HG02884 (cell line): ENCODE measurements at regions not wholly inside any gene's neighbourhood (a gene's known extent, or its start where the extent isn't known, plus 50 kb on each side); places are given as distances from the start of the nearest gene placed in this dataset.

Experiments used
- ATAC-seq: cut with Tn5 transposase; IDR thresholded peaks from one replicate; pipeline ENCODE4 v1.9.1; 2021; ENCODE audit warnings: mild to moderate bottlenecking, moderate library complexity; ENCODE audit not compliant: unreplicated experiment

DNA sequence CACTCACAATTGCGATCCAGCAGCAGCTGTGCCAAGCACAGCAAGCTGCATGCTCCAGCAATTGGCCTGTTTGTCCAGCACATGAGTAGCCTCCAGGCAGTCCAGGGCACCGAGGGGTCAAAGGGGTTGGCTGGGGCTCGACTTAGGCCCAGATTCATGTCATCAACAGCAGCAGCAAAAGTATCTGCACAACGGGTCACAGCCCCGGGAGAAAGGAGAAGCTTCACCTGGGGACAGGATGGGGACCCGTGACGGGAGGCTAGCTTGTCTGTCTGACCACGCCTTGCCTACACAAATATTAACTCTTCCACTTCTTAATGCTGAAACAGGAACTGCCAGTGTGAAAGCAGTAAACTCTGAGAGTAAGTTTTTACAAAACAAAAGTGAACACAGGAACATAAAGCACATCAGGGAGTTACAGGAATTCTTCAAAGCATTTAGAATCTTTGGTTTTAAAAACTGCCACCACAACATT, 191.2 kb downstream of the PIK3R1 start:
- ATAC-seq: peak; percentile 82

GRCh38 chr5:68407311-68408239, 192.0 kb downstream of the PIK3R1 start:
- ATAC-seq: no peak

DNA sequence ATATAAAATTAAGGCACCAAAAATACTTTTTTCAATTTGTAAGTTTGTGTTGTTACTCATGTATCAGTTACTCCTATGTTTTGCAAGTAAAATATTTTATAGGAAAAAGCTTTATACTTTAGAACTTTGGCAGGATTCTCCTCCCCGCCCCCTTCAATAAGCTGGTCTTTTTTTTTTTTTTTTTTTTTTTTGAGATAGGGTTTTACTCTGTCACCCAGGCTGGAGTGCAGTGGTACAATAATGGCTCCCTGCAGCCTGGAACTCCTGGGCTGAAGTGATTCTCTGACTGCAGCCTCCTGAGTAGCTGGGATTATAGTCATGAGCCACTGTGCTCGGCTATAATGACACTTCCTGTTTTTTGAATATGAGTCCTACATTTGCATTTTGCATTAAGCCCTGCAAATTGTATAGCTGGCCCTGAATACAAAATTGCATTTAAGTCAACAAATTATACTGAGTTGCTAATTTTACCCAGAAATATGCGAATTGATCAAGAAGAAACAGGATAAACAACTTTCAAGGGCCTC, 192.9 kb downstream of the PIK3R1 start:
- ATAC-seq: no peak

DNA sequence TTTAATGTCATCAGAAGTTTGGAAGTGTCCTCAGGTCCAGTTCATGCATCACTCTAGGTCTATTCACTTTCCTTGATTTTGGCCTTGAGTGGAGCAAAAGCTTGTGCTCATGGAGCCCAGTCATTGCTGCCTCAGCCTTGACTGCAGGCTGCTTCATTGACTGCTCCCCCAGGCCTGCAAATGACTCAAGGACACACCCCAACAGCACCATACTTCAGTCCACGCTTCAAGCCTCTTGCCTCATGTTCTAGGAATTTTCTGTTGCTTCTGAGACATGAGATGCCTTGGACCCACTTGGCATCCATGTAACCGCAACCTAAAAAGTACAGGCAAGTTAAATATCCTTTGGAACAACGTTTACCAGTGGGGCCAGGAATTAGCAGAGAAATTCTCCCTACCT, 193.7 kb downstream of the PIK3R1 start:
- ATAC-seq: no peak

DNA sequence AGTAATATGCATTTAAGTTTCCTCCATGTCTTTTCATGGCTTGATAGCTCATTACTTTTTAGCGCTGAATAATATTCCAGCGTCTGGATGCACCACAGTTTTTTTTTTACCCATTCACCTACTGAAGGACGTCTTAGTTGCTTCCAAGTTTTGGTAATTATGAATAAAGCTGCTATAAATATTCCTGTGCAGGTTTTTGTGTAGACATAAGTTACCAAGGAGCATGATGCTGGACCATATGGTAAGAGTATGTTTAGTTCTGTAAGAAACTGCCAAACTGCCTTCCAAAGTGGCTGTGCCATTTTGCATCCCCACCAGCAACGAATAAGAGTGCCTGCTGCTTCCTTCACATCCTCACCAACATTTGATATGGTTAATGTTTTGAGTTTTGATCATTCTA, 195.6 kb downstream of the PIK3R1 start:
- ATAC-seq: no peak

DNA sequence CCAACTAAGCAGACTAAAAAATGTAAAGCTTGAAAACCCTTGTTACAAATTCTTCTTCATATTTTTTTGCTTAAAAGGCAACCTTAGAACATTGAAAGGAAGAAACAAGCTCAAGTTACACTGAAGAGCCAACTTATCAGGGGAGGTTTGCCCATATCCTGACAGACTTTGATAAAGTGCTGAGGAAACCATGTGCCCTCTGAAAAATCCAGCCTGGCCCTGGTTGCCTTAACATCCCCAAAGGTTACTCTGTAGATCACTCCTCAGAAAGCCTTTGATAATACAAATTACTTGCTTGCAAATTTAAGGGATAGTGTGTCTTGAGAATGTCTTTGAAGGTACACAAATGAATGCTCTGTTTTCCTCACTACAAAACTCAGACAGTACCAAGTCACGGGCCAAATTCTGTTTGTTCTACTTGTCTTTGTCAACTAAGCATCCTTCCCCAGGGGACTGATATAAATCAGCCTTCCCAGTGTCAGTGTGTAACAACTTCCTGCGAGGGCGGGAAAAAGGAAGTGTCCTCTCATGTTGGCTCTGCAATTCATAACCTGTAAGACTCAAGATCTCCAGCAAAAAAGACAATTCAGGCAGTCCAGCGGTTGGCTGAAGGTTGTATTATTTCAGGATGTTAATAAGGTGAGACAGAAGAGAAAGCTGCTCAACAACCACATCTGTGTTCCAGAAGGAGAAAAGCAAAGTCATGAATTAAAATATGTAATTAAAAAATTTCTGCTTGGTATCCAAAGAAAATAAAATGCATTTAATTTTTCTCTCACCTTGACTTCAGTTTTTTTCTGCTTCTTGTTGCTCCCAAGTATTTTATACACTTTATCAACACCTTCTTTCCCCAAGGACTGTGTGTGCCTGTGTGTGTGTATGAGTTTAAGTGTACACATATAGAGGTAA, 199.9 kb downstream of the PIK3R1 start:
- ATAC-seq: no peak

- ATAC-seq: no peak
Measured at GRCh38 chr5:68416714-68417113, 201.2 kb downstream of the PIK3R1 start.

GRCh38 chr5:68418201-68418600, 202.6 kb downstream of the PIK3R1 start:
- ATAC-seq: no peak

DNA sequence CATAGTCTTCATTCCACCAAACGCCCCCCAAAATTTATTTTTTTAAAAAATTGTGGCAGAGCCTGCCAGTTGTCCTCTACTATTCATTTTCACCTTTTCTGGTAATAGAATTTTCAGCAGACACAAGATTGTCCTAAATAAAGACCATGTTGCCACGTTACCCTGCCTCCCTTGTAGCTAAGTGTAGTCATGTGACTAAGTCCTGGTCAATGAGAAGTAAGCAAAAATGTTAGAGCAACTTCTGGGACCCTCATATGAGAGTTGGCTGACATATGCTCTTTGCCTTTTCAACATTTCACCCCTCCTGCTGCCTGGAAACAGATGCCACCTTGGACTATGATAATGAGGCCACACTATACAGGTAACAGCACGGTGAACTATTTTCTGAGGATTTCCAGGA, 203.1 kb downstream of the PIK3R1 start:
- no peak for ATAC-seq

DNA sequence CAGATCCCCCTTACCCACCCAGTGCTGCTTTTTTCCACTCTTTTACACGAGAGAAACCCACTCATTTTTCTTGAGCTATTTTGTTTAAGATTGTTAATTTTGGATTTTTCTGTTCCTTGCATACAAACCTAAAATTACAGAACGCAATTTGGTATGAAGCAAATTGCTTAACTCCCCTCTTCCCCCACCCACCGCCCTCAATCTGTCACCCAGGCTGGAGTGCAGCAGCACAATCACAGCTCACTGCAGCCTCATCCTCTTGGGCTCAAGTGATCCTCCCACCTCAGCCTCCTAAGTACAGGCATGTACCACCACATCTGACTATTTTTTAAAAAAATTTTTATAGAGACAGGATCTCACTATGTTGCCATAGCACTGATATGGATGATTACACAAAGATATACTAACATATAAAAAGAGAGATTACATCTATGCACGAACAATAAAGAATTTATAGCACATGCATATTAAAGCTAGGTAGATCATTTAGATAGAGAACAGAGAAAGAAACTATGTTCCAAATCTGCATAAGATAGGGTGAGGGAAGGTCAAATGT, 203.6 kb downstream of the PIK3R1 start:
- ATAC-seq: no peak

DNA sequence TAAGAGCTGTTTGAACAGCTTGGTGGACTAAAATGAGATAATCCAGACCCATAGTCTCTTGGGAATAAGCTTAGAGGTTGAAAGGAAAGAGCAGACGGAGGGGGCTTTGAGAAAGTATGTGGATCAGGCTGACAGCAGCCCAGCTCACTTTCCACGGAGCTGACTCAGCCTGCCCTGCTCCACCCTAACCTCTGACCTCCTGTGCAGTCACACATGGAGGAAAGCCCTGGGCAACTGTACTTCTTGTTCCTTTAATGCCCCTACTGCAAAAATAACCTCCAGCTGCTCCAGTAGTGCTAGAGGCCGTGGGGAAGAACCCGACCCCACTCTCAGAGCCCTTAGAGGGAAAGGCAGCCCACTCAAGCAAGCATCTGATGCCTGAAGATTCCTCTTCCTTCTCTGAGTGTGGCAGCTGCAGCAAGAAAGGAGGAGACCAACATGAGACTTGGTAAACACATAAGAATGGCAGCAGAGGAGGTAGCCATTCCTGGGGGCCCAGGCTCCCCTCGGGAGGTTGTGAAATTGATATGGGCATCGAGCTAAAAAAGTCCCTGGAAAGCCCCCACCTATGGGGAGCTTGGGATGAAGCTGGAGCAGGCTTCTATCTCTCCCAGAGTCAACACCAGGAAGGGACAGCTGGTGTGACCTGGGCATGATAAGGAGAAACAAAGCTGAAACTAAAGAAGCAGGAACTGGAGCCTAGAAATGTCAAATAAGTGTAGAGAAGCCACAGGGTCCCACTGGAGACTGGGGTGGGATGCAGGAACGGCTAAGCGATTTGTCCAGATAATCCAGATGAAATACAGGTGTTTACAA, 204.3 kb downstream of the PIK3R1 start:
- no peak for ATAC-seq

DNA sequence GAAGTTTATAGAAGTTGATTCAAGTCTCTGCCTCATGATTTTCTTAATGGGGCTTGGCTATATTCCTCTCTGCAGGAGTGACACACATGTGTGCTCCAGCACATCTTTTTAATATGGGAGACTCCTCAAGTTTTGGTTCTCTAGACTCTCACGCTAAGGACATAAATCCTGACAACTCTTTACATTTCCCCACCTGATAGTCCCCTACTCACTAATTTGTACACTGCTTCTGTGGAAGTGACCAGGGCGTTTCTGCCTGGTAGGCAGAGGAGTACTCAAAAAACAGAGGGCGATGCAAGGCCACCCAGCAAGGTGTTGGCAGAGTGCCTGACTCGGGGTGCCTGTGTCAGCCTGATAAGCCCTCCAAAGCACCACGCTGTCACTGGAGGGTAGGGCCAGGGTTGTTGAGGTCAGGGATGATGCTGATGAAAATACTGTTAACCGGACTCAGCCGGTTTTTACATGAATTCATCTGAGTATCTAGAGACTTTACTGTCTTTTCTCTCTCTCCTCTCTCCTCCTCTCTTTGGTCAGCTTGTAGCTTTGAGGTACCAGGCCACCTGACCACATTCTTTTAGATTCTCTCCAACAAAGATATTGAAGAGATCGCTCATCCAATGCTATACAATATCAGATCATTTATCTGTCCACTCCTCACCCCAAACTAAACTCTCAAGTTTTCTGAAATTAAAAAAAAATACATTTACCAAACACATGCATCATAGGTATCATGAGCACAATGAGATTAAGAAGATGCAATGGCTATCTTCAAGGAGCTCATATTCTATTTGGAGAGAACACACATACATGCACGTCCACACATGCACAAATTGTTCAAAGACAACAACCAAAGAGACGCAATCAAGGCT, 205.2 kb downstream of the PIK3R1 start:
- ATAC-seq: no peak

DNA sequence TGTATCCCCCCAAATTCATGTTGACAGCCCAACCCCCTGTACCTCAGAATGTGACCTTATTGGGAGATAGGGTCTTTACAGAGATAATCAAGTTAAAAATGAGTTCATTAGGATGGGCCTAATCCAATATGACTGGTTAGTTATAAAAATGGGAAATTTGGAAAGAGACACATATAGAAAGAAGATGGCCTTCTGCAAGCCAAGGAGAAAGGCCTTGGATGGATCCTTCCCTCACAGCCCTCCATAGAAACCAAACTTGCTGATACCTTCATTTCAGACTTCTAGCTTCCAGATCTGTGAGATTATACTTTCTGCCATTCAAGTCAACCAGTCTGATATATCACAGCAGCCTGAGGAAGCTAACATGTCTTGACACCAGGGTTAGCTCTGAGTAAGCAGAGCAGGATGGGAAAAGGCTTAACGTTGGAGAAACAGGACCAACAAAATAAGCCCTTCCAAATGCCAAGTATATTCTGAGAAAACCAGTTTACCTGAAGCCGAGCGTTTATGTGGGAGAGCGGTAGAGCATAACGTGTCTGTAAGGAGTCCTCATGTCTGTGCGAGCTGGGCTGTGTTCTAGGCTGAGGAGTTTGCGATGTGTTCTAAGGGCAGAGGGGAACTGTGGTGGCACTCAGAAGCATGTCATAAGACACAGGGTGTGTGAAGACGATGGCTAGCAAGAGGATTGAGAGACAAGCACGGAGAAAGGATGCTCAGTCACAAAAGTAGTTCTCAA, 206.1 kb downstream of the PIK3R1 start:
- ATAC-seq: no peak

- peak; percentile 57 for ATAC-seq
Measured at GRCh38 chr5:68423154-68423811, 207.7 kb downstream of the PIK3R1 start.

DNA sequence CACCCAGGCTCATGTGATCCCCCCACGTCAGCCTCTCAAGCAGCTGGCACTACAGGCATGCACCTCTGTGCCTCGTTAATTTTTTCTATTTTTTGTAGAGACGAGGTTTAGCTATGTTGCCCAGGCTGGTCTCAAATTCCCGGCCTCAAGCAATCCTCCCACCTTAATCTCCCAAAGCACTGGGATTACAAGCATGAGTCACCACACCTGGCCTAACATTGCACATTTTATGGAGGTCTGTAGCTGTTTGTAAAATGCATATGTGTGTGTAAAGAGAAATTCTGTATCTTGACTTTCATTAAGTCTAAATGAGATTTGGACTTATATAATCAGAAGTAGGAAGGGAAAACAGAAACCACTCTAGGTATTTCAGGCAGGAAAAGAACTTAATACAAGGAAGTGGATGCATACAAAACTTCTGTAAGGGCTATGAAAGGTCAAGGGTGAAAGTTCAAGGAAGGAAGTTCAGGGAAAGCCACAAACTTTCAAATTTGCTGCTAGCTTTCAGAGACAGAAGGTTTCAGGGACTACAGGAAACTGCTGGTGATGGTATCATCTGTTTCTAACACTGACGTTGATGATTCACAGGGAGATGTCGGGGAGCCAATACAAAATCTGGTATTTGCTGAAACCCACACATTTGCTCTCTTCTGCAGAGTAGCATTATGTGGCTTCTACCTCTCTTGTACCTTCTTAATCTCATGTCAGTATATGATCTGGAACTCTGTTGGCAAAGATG, 209.4 kb downstream of the PIK3R1 start:
- ATAC-seq: peak; percentile 64

- no peak for ATAC-seq
Measured at GRCh38 chr5:68426586-68426985, 211.0 kb downstream of the PIK3R1 start.

- no peak for ATAC-seq
Measured at GRCh38 chr5:68428231-68428811, 212.8 kb downstream of the PIK3R1 start.
